Body of pancreas (tissue), 4 donors: ENCODE measurements at regions not wholly inside any gene's neighbourhood (a gene's known extent, or its start where the extent isn't known, plus 50 kb on each side); places are given as distances from the start of the nearest gene placed in this dataset.

Experiments used
- CTCF ChIP-seq, 7 experiments: fragments of 450-650 bp in 4 of 7; fragments of 200-600 bp in 3 of 7; sonication (generic) in 3 of 7; IDR thresholded peaks; one replicate each; pipeline ENCODE4 v1.5.1; 2016 to 2019; ENCODE audit warnings: antibody characterized with exemption in 7 of 7
- POLR2A ChIP-seq, 3 donors: fragments of 450-650 bp; IDR thresholded peaks; one replicate each; pipeline ENCODE4 v1.6.1; 2016; ENCODE audit warnings: antibody characterized with exemption in 3 of 3, mild to moderate bottlenecking in 2 of 3

GRCh38 chr7:37550426-37550825 lies 101.8 kb upstream of the ELMO1 start:
- TF ChIP-seq CTCF (IDR thresholded peaks at IDR 0.05) (no peak), POLR2A (IDR thresholded peaks at IDR 0.05) (no peak)
